Astrocyte of the hippocampus (primary cell): ENCODE measurements at regions not wholly inside any gene's neighbourhood (a gene's known extent, or its start where the extent isn't known, plus 50 kb on each side); places are given as distances from the start of the nearest gene placed in this dataset.
"Not testable (repeated sequence)": the region's sequence is repeated elsewhere in the genome, so short reads cannot be mapped to it uniquely, and the experiment has no call there.

ENCODE experiments used
- DNase-seq: peaks from one replicate; pipeline ENCODE4 v3.0.0; 2011; ENCODE audit warnings: low read depth, low spot score

DNA sequence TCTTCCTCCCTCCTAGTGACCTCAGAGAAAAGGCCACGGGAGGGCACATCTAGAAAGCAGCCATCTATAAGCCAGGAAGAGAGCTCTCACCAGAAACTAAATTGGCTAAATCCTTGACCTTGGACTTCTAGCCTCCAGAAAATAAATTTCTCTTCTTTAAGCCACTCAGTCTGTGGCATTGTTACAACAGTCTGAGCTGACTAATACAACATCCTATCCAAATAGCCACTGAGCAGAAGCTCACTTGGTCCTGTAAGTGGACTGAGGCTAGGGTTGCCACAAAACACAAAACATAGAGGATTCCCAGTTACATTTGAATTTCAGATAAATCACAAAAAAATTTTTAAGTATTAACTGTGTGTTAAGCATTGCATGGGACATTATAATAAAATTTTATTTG lies 383.4 kb downstream of the MLLT3 start:
- no peak for DNase-seq

DNA sequence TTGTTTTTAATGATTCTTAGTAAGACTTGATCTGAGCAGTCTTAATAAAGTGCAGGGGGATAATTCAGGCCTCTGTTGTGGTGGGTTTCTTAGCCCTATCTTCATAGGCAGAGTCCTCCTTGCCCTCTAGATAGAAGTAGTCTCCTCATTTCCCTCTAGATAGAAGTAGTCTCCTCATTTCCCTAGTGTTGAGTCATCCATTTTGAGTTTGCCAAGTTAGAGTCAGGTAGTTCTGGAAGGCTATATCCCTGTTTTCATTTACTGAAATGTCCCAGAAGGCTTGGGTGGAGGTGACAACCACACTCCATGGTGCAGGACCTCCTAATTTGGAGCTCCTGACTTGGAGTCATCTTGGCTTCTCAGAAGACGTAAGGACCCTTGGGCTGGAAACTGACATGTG lies 384.6 kb downstream of the MLLT3 start:
- DNase-seq: no peak

DNA sequence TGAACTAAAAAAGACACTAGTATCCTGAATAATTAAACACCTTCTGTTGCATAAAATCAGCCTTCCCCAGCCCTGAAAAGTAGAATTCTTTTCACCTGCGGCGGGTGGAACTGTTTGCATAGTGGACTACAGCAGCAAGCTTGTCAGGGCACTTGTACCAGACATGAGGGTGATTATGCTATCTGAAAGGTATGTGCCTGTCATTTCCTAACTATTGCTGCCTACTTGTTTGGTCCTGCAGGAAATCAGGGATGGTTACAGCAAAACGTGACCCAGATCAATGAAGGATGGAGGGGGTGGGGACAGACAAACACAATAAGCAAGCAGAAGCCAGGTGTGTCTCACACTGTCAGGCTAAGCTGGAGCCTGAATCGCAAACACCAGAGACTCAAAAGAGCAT lies 385.6 kb downstream of the MLLT3 start:
- DNase-seq: no peak

DNA sequence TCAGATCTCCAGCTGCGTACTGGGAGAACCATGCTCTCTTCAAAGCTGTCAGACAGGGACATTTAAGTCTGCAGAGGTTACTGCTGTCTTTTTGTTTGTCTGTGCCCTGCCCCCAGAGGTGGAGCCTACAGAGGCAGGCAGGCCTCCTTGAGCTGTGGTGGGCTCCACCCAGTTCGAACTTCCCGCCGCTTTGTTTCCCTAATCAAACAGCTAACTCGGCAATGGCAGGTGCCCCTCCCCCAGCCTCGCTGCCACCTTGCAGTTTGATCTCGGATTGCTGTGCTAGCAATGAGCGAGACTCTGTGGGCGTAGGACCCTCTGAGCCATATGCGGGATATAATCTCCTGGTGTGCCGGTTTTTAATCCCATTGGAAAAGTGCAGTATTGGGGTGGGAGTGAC lies 387.1 kb downstream of the MLLT3 start:
- not testable (repeated sequence) for DNase-seq

DNA sequence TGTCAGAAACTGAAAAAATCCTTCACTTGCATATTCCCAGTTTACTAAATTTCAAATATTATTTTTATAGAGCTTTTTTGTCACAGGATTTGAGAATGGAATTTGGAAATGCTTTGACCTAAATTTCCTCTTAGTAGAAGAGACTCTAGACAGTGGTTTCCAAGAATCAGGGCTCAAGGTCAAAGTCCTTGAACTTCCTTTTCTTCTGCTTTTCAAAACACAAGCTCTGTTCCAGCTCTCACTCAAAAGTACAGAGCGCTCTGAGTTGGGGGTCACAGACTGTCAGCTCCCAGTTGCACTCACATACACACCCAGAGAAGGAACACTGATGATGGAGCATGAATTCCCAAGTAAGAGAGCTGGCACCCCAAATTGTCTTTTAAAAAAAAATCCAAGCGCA lies 394.2 kb downstream of the MLLT3 start:
- DNase-seq: no peak

DNA sequence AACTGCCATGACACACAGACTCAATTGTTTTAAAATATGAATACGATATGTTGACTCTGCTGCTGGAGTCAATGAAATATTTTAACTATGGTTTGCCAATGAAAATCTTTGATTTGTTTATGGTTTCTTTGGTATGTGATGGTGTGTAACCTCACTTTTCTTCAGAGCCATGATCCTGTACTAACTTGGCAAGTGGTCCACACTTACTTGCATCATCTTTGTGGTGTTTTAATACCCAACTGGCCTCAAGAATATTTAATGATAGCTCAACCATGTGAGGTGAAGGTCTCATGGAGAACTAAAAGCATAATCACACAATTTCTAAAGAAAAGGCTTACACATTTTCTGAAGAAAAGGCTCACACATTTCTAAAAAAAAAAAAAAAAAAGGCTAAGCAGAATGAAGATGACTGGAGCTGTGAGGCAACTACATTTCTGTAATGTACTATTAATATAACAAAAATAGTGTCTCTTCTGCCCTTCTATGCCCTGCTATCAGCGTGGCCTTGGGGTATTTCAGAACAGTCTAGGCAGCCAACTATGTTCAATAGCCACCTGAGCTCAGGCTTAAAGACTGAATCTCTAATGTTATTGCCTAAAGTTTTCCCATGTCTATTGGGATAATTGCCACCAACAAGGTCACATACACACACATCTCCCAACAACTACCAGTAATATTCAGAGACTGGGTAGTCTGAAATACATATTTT lies 395.0 kb downstream of the MLLT3 start:
- peak; percentile 24 for DNase-seq

DNA sequence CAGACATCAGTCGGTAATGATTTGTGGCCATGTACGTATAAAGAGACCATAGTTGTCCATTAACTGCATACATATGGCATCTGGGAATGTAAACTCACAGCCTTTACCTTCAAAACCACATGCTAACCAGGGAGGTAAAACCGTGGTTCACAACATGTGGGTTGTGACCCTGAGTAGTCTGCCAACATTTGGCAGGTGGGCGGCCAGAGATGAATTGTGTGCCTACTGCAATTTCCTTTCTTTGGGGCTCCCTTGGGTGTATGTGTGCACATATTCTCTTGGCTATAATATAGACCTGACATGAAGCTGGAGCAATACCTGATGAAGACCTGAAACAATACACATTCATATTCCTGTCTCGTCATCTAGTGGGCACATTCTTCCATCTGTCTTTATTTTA lies 396.0 kb downstream of the MLLT3 start:
- no peak for DNase-seq

DNA sequence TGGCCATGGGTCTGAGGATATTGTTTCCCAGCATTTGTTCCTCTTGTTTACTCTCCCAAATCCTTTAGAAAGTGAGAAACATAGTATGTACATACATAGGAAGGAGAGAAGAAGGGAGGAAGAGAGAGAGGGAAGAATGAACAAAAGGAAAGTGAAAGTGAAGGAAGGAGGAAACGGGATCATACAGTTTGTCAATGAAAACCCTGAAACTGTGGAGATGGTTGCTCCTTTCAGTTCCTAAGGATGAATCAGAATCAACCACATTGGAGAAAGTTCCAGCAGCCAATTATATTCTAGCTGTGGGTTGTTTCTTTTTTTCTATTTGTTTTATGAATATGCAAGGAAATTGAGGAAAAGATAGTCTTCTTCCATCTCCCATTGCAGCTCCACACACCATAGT lies 396.5 kb downstream of the MLLT3 start:
- DNase-seq: no peak

DNA sequence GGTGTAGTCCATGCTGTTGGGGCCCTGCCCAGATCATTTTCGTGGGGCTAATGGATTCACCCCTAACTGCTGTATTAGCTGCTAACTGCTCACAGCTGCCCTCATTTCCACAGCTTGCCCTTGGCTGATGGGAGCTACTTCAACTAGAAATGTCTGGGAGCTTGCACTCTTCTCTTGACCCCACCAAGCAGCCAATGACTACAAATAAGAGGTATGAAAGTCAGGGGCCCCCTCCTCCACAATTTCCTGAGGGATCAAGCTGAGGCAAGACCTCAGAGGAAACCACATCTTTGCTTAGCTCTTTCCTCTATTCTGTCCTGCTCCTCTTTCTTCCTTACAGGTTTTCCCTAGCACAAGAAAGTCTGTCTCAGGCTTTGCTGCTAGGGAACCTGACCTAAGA lies 397.5 kb downstream of the MLLT3 start:
- no peak for DNase-seq

DNA sequence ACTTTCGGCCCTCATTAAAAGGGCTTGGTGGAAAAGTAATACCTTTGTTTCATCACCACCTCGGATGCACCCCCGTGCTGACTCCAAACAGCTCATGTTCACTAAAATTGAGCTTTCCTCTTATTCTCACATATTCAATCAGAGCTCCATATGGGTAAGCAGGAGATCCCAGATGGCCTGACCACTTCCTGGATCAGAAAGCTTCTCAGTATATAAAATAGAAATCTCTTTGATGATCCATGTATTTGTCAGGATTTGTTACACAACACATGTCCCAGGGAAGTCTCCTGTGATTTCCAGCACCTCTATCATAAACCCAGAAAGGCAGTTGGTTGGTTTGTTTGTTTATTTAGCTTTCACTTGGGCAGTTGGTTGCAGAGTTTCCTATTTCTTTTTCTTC lies 402.0 kb downstream of the MLLT3 start:
- DNase-seq: no peak

DNA sequence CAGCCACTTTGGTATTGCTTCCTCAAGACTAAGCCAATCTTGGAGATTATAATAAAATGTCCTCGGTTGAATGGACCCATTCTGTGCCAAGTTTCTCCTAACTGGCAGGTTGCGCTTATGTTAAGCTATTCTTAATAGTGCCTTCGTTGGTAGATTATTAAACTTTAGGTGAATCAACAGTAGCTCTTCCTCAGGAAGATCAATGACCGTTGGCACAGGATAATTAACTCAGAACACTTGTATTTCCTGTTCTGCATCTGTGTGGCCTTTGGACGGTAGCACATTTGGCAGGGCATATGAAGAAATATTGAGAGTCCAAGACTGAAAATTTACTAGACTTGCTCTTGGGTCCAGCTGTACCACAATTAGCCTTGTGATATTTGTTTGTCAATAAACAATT lies 402.9 kb downstream of the MLLT3 start:
- no peak for DNase-seq

DNA sequence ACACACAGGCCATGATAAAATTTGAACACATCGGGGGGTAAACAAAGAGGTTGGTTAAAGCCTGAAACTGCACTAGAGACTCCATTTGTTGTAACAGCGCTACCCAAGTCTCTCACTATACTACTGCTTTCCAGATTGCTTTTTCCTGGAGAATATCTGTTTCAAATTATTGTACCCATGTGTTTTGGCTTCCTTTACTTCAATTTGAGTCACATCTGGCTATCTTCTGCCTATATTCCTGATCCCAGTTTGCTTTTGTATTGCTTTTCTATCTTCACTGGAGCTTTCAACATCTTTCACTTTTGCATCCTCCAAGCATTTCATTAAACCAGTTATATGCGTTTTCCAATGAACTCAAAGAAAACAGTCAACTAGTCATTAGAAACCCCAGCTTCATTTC lies 404.7 kb downstream of the MLLT3 start:
- no peak for DNase-seq

DNA sequence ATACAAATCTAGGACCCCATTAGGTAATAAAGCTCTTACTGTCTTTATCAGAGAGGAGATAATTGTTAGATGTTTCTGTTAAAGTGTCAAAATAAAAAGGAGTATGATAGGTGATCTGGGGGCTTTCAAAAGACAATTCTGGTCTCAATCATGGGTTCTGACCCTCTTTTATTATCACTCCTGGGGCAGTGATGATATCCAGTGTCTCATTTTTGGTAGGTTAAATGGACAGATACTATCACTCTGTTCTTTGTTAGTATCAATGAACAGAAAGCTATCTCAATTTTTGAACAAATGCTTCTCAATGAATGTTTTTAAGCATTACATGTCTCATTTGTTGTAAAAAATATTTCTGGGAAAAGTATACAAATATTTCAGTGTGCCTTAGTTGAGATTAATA lies 405.9 kb downstream of the MLLT3 start:
- no peak for DNase-seq

DNA sequence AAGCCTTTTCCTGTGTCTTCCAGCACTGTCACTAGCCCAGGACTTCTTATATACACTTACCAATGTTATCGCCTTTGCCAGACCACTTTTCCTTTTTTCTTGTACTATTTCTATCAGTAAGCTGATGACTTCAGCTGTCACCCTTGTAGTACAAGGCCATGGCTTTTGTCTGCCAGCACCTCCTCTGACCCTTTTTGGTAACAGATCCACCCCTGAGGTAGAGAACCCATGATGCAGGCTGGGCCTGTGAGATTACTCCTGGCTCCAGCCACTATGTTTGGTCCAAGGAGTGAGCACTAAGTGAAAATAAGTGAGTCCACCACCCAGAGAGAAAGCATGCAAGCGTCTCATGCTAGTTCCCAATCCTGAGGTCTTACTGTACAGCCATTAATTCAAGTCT lies 406.7 kb downstream of the MLLT3 start:
- DNase-seq: no peak

DNA sequence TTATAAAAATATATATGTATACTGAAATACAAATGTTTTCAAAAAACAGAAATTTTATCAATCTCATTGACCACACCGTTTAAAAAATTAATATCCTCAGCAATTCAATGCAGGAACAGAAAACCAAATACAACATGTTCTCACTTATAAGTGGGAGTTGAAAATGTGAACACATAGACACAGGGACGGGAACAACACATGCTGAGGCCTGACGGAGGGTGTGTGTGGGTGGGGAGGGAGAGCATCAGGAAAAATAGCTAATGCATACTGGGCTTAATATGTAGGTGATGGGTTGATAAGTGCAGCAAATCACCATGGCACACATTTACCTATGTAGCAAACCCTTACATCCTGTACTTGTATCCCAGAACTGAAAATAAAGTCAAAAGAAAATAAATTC lies 409.5 kb downstream of the MLLT3 start:
- DNase-seq: no peak

DNA sequence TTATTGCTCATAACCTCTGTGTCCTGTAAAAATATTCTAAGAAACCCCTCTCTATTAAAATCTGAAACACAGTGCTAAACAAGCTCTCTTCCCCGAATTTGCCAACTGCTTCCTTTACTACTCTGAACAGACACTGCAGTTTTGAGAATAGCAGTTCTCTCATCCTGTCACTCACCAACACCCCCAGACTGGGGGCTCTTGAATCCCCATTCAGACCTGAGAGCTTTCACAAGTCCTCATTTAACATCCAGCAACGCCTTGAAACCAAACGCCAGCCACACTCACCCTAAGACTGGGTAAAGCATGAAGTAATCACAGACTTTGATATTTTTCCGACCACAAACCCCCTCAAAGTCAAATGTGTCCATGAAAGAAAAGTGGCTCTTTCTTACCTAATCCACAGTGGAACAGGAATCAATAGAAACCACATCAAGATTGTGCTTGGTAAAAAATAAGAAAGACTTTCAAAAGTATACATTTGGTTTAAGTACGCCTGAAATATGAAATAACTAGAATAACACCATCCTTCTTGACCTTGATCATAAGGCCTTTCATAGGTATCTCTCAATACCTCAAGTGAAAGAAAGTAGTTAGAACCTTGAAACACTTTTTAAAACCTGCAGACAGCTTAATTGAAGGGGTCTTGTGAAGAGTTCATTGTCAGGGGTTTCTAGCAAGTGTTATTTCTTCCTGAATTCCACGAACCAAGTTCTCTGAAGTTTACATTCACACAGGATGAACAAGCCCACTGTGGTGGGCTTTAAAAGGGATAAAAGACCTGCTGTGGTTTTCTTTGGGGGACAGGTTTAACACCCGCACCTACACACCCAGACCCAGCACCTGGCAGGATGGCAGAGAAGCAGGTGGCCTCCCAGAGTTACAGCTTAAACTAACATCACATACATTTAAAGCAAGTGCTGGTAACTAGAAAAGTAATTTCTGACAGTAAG lies 412.6 kb downstream of the MLLT3 start:
- DNase-seq: peak; percentile 38

DNA sequence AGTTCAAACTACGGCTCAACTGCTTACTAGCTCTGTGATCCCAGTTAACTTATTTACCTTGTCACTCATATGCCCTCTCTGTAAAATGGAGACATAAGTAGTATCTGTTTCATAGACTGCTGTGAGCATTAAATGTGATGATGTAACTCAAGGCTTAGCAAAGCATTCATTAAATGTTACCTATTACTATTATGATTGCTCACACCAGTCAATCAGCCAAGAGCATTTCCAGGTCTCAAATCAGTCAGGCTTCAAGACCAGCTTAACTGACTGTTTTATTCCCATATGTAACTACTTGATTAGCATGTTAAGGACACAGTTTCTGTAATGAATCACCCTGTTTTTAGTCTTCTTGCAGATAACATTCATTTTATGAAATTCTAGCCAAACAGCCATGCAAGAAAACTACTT lies 413.3 kb downstream of the MLLT3 start:
- no peak for DNase-seq

DNA sequence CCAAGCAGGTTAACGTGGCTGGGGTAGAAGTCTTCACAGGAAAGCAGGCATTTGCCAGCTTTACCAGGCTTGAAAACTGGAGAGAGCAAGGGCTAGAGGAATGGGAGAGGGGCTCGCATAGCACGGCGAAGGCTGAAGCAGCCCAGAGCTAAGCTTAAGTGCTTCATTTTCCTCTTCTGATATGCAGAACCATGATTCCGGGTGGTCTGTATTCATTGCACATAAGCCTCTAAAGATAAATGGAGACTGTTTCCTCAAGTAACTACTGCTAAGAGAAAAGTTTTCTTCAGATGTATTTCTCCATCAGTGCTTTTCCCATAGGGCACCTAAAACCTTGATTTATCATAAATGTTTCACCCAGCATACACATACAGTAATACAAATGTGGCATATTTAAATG lies 414.1 kb downstream of the MLLT3 start:
- no peak for DNase-seq

DNA sequence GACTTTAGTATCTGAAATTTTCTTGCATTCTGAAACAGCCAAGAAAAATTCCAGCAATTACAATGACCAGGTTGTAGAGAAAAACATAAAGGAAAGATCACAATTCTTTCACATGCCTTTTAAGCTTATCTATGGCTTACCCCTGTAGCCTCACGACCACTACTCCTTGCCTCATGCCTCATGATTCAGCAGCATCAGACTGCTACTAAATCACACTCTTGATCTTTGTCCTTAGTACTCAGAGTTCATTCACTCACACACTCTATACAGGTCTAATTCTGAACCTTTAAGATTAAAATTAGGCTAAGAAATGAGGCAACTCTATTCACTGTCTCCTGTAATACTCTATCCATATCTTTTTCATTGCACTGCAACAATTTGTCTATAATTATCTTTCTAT lies 415.1 kb downstream of the MLLT3 start:
- no peak for DNase-seq

DNA sequence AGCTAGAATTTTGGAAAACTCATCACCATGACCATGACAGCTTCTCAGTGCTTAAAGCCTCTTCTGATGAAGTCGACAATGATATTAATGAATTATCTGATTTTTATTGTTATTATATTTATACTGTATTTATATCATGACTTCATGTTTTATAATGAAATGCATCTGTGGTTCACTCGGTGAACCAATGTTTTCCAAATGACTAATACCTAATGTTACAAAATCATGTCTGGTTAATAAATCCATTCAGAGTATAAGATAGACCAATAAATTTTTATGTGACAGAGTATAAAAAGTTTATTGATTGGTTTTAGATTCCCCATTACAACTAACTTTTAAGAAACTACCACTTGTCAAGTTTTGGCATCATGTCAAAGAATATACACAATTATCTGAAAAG lies 416.5 kb downstream of the MLLT3 start:
- no peak for DNase-seq

DNA sequence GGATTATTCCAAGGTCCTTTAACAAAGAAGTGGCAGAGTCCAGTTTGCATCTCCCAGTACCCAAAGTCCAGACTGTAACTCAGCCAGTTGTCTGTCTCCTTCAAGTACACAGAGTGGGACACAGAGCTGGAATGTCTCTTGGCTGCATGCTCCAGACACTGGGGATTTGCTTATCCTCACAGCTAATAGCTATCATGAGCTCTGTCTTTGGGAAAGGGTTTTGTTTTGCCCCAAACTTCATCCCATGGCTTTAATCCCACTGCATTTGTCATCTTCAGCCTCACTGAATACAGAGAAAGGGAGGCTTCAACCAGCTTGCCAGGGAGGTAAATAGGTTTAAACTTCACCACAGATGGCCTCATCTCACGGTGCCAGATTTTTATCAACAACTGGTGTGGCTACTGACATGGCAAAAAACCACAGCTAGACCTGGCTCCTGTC lies 412.2 kb upstream of the SLC24A2 start:
- DNase-seq: peak; percentile 63

DNA sequence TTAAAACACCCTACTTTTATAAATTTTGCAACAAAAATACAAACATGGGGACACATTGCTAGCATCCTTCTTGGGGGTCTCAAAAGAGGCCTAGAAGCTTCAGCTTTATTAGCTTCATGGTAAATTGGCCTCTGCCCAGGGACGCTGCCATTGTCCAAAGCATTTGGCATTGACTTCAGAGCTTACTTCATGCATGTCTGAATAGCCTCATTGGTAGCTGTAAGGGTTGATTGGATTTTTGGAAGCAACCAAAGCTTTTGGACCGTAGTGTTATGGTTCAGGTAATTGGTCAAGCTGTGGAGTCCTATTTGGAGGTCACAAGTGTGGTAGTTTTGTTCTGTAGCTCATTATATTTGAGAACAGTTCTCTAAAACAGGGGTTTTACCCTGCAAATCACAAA lies 411.7 kb upstream of the SLC24A2 start:
- DNase-seq: peak; percentile 16

DNA sequence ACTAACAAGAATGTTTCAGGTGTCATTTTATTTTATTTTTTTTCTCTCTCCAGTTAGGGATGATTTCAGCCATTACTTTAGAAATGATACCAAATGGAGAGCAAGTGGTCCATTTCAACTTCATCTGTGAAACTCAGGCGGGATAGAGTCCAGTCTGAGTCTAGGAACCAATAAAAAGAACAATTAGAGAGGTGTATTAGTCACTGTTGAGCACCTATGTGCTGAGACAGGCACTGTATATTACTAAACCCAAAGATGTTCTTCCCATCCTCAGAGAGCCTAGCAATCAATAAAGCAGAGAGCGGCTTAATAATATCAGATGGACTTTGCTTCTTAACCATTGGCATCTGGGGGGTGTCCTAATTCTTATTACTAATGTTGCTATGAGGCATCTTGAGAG lies 410.3 kb upstream of the SLC24A2 start:
- no peak for DNase-seq
